ENCODE measurements at regions not wholly inside any gene's neighbourhood (a gene's known extent, or its start where the extent isn't known, plus 50 kb on each side); places are given as distances from the start of the nearest gene placed in this dataset.

GRCh38 chr10:78528749-78529204 lies 495.1 kb downstream of the RPS24 start:
- TF ChIP-seq SP1 (IDR thresholded peaks at IDR 0.05) (no peak), ZNF384 (IDR thresholded peaks at IDR 0.05) (no peak), FOXK2 (IDR thresholded peaks at IDR 0.05) (no peak), FOXM1 (IDR thresholded peaks at IDR 0.05; ENCODE audit: borderline replicate concordance) (no peak), HDGF (IDR thresholded peaks at IDR 0.05; ENCODE audit: borderline replicate concordance) (no peak), FOXA1 (IDR thresholded peaks at IDR 0.05) (no peak), NFRKB (IDR thresholded peaks at IDR 0.05) (no peak), CTBP1 (IDR thresholded peaks at IDR 0.05; ENCODE audit: borderline replicate concordance) (no peak), BHLHE40 (IDR thresholded peaks at IDR 0.05; ENCODE audit: borderline replicate concordance) (no peak), TARDBP (IDR thresholded peaks at IDR 0.05) (no peak), LEF1 (IDR thresholded peaks at IDR 0.05; ENCODE audit: borderline replicate concordance) (no peak), L3MBTL2 (conservative IDR thresholded peaks at IDR 0.05) (no peak), PKNOX1 (IDR thresholded peaks at IDR 0.05) (no peak)

All from HEK293T (cell line).